Thyroid gland (tissue), 4 donors: ENCODE measurements at regions not wholly inside any gene's neighbourhood (a gene's known extent, or its start where the extent isn't known, plus 50 kb on each side); places are given as distances from the start of the nearest gene placed in this dataset.

Experiments
- DNase-seq, 2 donors: peaks; one replicate each; pipeline ENCODE4 v3.0.0-alpha.2; 2019
- H3K27ac ChIP-seq, 3 donors: fragments of 200-600 bp; sonication (generic); 1 replicate in 2 of 3; 2 replicates in 1 of 3; pipeline ENCODE4 v1.5.1; 2016 to 2019; ENCODE audit warnings: mild to moderate bottlenecking in 1 of 3, moderate library complexity in 1 of 3
- H3K27me3 ChIP-seq: fragments of 200-600 bp; sonication (generic); one replicate; pipeline ENCODE4 v1.5.1; 2019
- H3K36me3 ChIP-seq, 2 donors: fragments of 200-600 bp; sonication (generic); one replicate each; pipeline ENCODE4 v1.5.1; 2016 to 2019
- H3K4me1 ChIP-seq, 2 donors: fragments of 200-600 bp; sonication (generic); one replicate each; pipeline ENCODE4 v1.5.1; 2017 to 2019
- H3K4me3 ChIP-seq, 3 donors: fragments of 200-600 bp; sonication (generic); replicated peaks in 1 of 3; 1 replicate in 2 of 3; 2 replicates in 1 of 3; pipeline ENCODE4 v1.5.1; 2016; ENCODE audit warnings: mild to moderate bottlenecking in 1 of 3
- H3K9me3 ChIP-seq: fragments of 200-600 bp; sonication (generic); one replicate; pipeline ENCODE4 v1.5.1; 2017
- CTCF ChIP-seq, 6 experiments: fragments of 200-600 bp in 3 of 6; fragments of 450-650 bp in 3 of 6; sonication (generic) in 3 of 6; IDR thresholded peaks; one replicate each; pipeline ENCODE4 v1.5.1; 2016 to 2019; ENCODE audit warnings: antibody characterized with exemption in 6 of 6, mild to moderate bottlenecking in 2 of 6, inconsistent platforms in 1 of 6, moderate library complexity in 1 of 6
- POLR2A ChIP-seq, 2 donors: fragments of 450-650 bp; IDR thresholded peaks; one replicate each; pipeline ENCODE4 v1.6.1; 2017; ENCODE audit warnings: antibody characterized with exemption in 2 of 2, mild to moderate bottlenecking in 2 of 2, moderate library complexity in 1 of 2
- WGBS, 2 donors: methylation state at CpG; one replicate each; pipeline ENCODE4 v1.1.5; 2017; 5-methylcytosine and 5-hydroxymethylcytosine counted together
- intact Hi-C: fragments of 100-400 bp; cut with DNase I; formaldehyde crosslinking; loops from one replicate; pipeline ENCODE4 v1.15.1; 2023

- DNase-seq: no peak
- Histone ChIP-seq H3K4me3 (no peak overlapping the region), H3K4me1 (no peaks in the 10 kb centered on the region), H3K27me3 (no peaks in the 10 kb centered on the region), H3K9me3 (no peaks in the 10 kb centered on the region), H3K36me3 (no peaks in the 10 kb centered on the region), H3K27ac (no peak overlapping the region)
- WGBS, 2 donors: 80 to 86% methylated on average over 1 to 3 of the region's 3 CpGs
- TF ChIP-seq CTCF (IDR thresholded peaks at IDR 0.05) (no peak), POLR2A (IDR thresholded peaks at IDR 0.05) (no peak)
- intact Hi-C loops: no loop called here
These were observed 440.2 kb downstream of the PRR32 start for GRCh38 chrX:127259742-127260141.

GRCh38 chrX:127276326-127276725 lies 456.8 kb downstream of the PRR32 start:
- Histone ChIP-seq H3K4me3 (no peak overlapping the region), H3K9me3 (no peaks in the 10 kb centered on the region), H3K4me1 (no peaks in the 10 kb centered on the region), H3K27ac (no peak overlapping the region), H3K27me3 (no peaks in the 10 kb centered on the region), H3K36me3 (no peaks in the 10 kb centered on the region)
- DNase-seq: no peak
- TF ChIP-seq POLR2A (IDR thresholded peaks at IDR 0.05) (no peak), CTCF (IDR thresholded peaks at IDR 0.05) (no peak)
- intact Hi-C loops: no loop called here
- WGBS, 2 donors: 87% methylated on average over 2 of the region's 2 CpGs

DNA sequence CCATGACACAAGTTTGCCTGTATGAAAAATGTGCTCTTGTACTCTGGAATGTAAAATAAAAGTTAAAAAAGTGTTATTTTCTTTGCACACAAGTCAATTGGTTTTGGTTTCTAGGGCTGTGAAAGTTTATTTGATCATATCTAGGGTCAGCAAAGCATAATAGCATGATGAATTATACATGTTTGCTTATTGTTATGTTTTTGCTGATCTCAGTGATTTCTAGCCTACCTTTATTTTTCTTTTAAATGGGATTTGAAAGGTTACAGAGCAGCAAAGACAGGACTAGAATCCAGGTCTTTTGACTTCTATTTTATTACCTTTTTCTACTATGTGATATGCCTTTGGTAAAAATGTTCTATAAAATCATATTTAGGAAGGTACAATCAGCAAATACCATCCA lies 481.0 kb downstream of the PRR32 start:
- no peak overlapping the region for H3K27ac ChIP-seq
- H3K27me3 ChIP-seq: no peaks in the 10 kb centered on the region
- no peaks in the 10 kb centered on the region for H3K36me3 ChIP-seq

GRCh38 chrX:127302841-127303240 lies 483.3 kb downstream of the PRR32 start:
- TF ChIP-seq POLR2A (IDR thresholded peaks at IDR 0.05) (no peak), CTCF (IDR thresholded peaks at IDR 0.05) (no peak)

More for the DNA sequence above, 481.0 kb downstream of the PRR32 start:
- no peak for DNase-seq
- TF ChIP-seq POLR2A (IDR thresholded peaks at IDR 0.05) (no peak), CTCF (IDR thresholded peaks at IDR 0.05) (no peak)
- Histone ChIP-seq H3K9me3 (no peaks in the 10 kb centered on the region), H3K4me3 (no peak overlapping the region), H3K4me1 (no peaks in the 10 kb centered on the region)
- intact Hi-C loops: no loop called here

GRCh38 chrX:127305013-127305412 lies 485.5 kb downstream of the PRR32 start:
- no peak for DNase-seq

More at GRCh38 chrX:127302841-127303240, 483.3 kb downstream of the PRR32 start:
- WGBS, 2 donors: 91 to 93% methylated on average over 2 of the region's 2 CpGs
- no peak for DNase-seq
- Histone ChIP-seq H3K4me3 (no peak overlapping the region), H3K36me3 (no peaks in the 10 kb centered on the region), H3K27ac (no peak overlapping the region), H3K9me3 (no peaks in the 10 kb centered on the region), H3K27me3 (no peaks in the 10 kb centered on the region), H3K4me1 (no peaks in the 10 kb centered on the region)
- intact Hi-C loops: no loop called here

More at GRCh38 chrX:127305013-127305412, 485.5 kb downstream of the PRR32 start:
- 96 to 97% methylated on average over 1 of the region's 1 CpG for WGBS, 2 donors
- TF ChIP-seq POLR2A (IDR thresholded peaks at IDR 0.05) (no peak), CTCF (IDR thresholded peaks at IDR 0.05) (no peak)
- H3K27ac ChIP-seq: no peak overlapping the region
- H3K9me3 ChIP-seq: no peaks in the 10 kb centered on the region
- H3K4me3 ChIP-seq: no peak overlapping the region
- no peaks in the 10 kb centered on the region for H3K36me3 ChIP-seq
- no peaks in the 10 kb centered on the region for H3K27me3 ChIP-seq
- intact Hi-C loops: no loop called here
- no peaks in the 10 kb centered on the region for H3K4me1 ChIP-seq
